ENCODE measurements at regions not wholly inside any gene's neighbourhood (a gene's known extent, or its start where the extent isn't known, plus 50 kb on each side); places are given as distances from the start of the nearest gene placed in this dataset.

DNA sequence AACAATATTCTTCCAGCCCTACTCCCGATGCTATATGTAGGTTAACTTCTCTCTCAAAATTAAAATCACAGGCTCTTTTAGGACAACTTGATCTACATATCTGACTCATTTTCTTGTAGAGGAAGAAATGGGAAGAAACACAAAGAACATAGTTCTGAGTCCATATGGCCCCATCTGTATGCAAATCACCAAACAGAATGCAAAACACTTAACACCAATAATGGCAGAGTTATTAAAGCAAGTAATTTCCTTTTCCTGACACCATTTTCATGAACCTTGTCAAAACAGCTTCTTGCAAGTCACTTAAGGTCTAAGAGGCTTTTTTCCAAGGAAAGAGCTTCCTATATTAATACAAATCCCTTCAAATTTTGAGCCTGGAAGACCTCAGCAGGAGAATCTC is 300.4 kb upstream of the CLEC14A start:
- TF ChIP-seq, protein P1, sequence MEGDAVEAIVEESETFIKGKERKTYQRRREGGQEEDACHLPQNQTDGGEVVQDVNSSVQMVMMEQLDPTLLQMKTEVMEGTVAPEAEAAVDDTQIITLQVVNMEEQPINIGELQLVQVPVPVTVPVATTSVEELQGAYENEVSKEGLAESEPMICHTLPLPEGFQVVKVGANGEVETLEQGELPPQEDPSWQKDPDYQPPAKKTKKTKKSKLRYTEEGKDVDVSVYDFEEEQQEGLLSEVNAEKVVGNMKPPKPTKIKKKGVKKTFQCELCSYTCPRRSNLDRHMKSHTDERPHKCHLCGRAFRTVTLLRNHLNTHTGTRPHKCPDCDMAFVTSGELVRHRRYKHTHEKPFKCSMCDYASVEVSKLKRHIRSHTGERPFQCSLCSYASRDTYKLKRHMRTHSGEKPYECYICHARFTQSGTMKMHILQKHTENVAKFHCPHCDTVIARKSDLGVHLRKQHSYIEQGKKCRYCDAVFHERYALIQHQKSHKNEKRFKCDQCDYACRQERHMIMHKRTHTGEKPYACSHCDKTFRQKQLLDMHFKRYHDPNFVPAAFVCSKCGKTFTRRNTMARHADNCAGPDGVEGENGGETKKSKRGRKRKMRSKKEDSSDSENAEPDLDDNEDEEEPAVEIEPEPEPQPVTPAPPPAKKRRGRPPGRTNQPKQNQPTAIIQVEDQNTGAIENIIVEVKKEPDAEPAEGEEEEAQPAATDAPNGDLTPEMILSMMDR (conservative IDR thresholded peaks at IDR 0.05 in 1 of 2, IDR thresholded peaks at IDR 0.05 in 1 of 2; ENCODE audit: low read depth in 1 of 2, low read length in 2 of 2), result no peak
- no peak for TF ChIP-seq EZH2 (IDR thresholded peaks at IDR 0.05; ENCODE audit: low read length, missing control alignments)

Data from fibroblast of lung (primary cell).